OCI-LY3 (cell line): ENCODE measurements at regions not wholly inside any gene's neighbourhood (a gene's known extent, or its start where the extent isn't known, plus 50 kb on each side); places are given as distances from the start of the nearest gene placed in this dataset.

Experiments
- H2AFZ ChIP-seq: fragments of 200-600, 300-600 bp; shearing (Covaris generic); 2 replicates; pipeline ENCODE4 v1.6.0; 2014; ENCODE audit warnings: antibody characterized with exemption, low read depth, low read length
- H3K27ac ChIP-seq: fragments of 200-600, 300-600 bp; sonication (generic); 2 replicates; pipeline ENCODE4 v1.5.1; 2014; ENCODE audit warnings: mild to moderate bottlenecking, low read length, moderate library complexity, mixed read lengths
- H3K27me3 ChIP-seq: fragments of 200-600, 300-600 bp; sonication (generic); 2 replicates; pipeline ENCODE4 v1.6.1; 2014; ENCODE audit warnings: low read depth, low read length, mixed read lengths
- H3K36me3 ChIP-seq: fragments of 200-600, 300-600 bp; sonication (generic); replicated peaks from 2 replicates; pipeline ENCODE3; 2014; ENCODE audit warnings: low read depth, low read length, mixed read lengths
- H3K4me1 ChIP-seq: fragments of 300-600, 200-600 bp; sonication (generic); 2 replicates; pipeline ENCODE4 v1.6.1; 2014; ENCODE audit warnings: low read length, mixed read lengths
- H3K4me2 ChIP-seq: fragments of 200-600, 300-600 bp; sonication (generic); 2 replicates; pipeline ENCODE4 v1.6.1; 2014; ENCODE audit warnings: low read length, mixed read lengths
- H3K4me3 ChIP-seq: fragments of 300-600, 200-600 bp; sonication (generic); 2 replicates; pipeline ENCODE4 v1.5.1; 2014; ENCODE audit warnings: antibody characterized with exemption, mild to moderate bottlenecking, low read length, moderate library complexity
- H3K79me2 ChIP-seq: fragments of 300-600, 200-600 bp; shearing (Covaris generic); 2 replicates; pipeline ENCODE4 v1.6.1; 2014; ENCODE audit warnings: mild to moderate bottlenecking, low read length, mixed read lengths
- H3K9ac ChIP-seq: fragments of 300-600, 200-600 bp; shearing (Covaris generic); 2 replicates; pipeline ENCODE4 v1.6.0; 2014; ENCODE audit warnings: mild to moderate bottlenecking, low read length, moderate library complexity
- H3K9me3 ChIP-seq: fragments of 200-600, 300-600 bp; shearing (Covaris generic); 2 replicates; pipeline ENCODE4 v1.6.1; 2014; ENCODE audit warnings: low read length, mixed read lengths; ENCODE audit not compliant: insufficient read depth
- H4K20me1 ChIP-seq: fragments of 200-600, 300-600 bp; sonication (generic); 2 replicates; pipeline ENCODE4 v1.6.1; 2016; ENCODE audit warnings: low read length, mixed read lengths; ENCODE audit not compliant: insufficient read depth
- CTCF ChIP-seq: fragments of 200-600, 300-600 bp; sonication (generic); IDR thresholded peaks from 2 replicates; pipeline ENCODE4 v1.5.1; 2014; ENCODE audit warnings: antibody characterized with exemption, low read length, low read depth
- EZH2phosphoT487 ChIP-seq: fragments of 200-600 bp; shearing (Covaris generic); IDR thresholded peaks from 2 replicates; pipeline ENCODE4 v1.6.1; 2018; ENCODE audit warnings: antibody characterized with exemption, mixed run types, low read depth

- peaks cover 7% of the 10 kb centered on the region; the same call in 1 of the 2 replicates for H3K27me3 ChIP-seq
- no peak overlapping the region for H3K4me2 ChIP-seq
- H3K36me3 ChIP-seq = no peaks in the 10 kb centered on the region
- H3K4me1 ChIP-seq = no peaks in the 10 kb centered on the region
- H3K4me3 ChIP-seq = no peak overlapping the region
- H3K9me3 ChIP-seq = no peaks in the 10 kb centered on the region
- no peak for TF ChIP-seq CTCF
- TF ChIP-seq EZH2phosphoT487 = no peak
- H3K27ac ChIP-seq = no peak overlapping the region
- H4K20me1 ChIP-seq = no peaks in the 10 kb centered on the region
- H3K79me2 ChIP-seq = no peaks in the 10 kb centered on the region
- no peak overlapping the region for H2AFZ ChIP-seq
- no peak overlapping the region for H3K9ac ChIP-seq
Measured at GRCh38 chr2:38218995-38219394, 143.0 kb upstream of the CYP1B1 start.

- no peaks in the 10 kb centered on the region for H3K4me1 ChIP-seq
- H3K27ac ChIP-seq = no peak overlapping the region
- H3K4me2 ChIP-seq = no peak overlapping the region
- no peak overlapping the region for H3K9ac ChIP-seq
- TF ChIP-seq CTCF (no peak), EZH2phosphoT487 (no peak)
- H3K79me2 ChIP-seq = no peaks in the 10 kb centered on the region
- H3K4me3 ChIP-seq = no peak overlapping the region
- H3K36me3 ChIP-seq = no peaks in the 10 kb centered on the region
- peaks cover 7% of the 10 kb centered on the region; the same call in 1 of the 2 replicates for H3K27me3 ChIP-seq
- H4K20me1 ChIP-seq = no peaks in the 10 kb centered on the region
- H2AFZ ChIP-seq = no peak overlapping the region
- no peaks in the 10 kb centered on the region for H3K9me3 ChIP-seq
Measured at GRCh38 chr2:38218591-38218991, 142.6 kb upstream of the CYP1B1 start.

- no peaks in the 10 kb centered on the region for H3K36me3 ChIP-seq
- no peaks in the 10 kb centered on the region for H4K20me1 ChIP-seq
- no peak overlapping the region for H3K9ac ChIP-seq
- TF ChIP-seq CTCF (no peak), EZH2phosphoT487 (no peak)
- no peak overlapping the region for H3K4me2 ChIP-seq
- H3K4me1 ChIP-seq = no peaks in the 10 kb centered on the region
- no peak overlapping the region for H3K4me3 ChIP-seq
- H3K27me3 ChIP-seq = peaks cover 7% of the 10 kb centered on the region; the same call in 1 of the 2 replicates
- no peak overlapping the region for H3K27ac ChIP-seq
- no peak overlapping the region for H2AFZ ChIP-seq
- no peaks in the 10 kb centered on the region for H3K9me3 ChIP-seq
- no peaks in the 10 kb centered on the region for H3K79me2 ChIP-seq
Measured at GRCh38 chr2:38217401-38218188, 141.6 kb upstream of the CYP1B1 start.

GRCh38 chr2:38216886-38217285 is 140.9 kb upstream of the CYP1B1 start:
- H3K9me3 ChIP-seq = no peaks in the 10 kb centered on the region
- no peak overlapping the region for H2AFZ ChIP-seq
- H3K27me3 ChIP-seq = peaks cover 7% of the 10 kb centered on the region; the same call in 1 of the 2 replicates
- H3K79me2 ChIP-seq = no peaks in the 10 kb centered on the region
- no peak overlapping the region for H3K4me3 ChIP-seq
- no peak overlapping the region for H3K9ac ChIP-seq
- TF ChIP-seq EZH2phosphoT487 (no peak), CTCF (no peak)
- H3K27ac ChIP-seq = no peak overlapping the region
- no peak overlapping the region for H3K4me2 ChIP-seq
- no peaks in the 10 kb centered on the region for H3K4me1 ChIP-seq
- no peaks in the 10 kb centered on the region for H3K36me3 ChIP-seq
- H4K20me1 ChIP-seq = no peaks in the 10 kb centered on the region
